Esophagus squamous epithelium (tissue), 5 donors: ENCODE measurements at regions not wholly inside any gene's neighbourhood (a gene's known extent, or its start where the extent isn't known, plus 50 kb on each side); places are given as distances from the start of the nearest gene placed in this dataset.

Experiments used
- DNase-seq: peaks from one replicate; lab custom pipeline; 2025; lab: John Stamatoyannopoulos, UW
- H3K27ac ChIP-seq, 4 donors: fragments of 200-600 bp; sonication (generic); one replicate each; pipeline ENCODE4 v1.5.1; 2016 to 2019; ENCODE audit warnings: mild to moderate bottlenecking in 1 of 4
- H3K27me3 ChIP-seq, 4 donors: fragments of 200-600 bp; sonication (generic); 1 replicate in 3 of 4; 2 replicates in 1 of 4; pipeline versions ENCODE4 v1.5.1 to v1.6.0; 2017 to 2021; ENCODE audit warnings: antibody characterized with exemption in 1 of 4
- H3K36me3 ChIP-seq, 3 donors: fragments of 200-600 bp; sonication (generic); one replicate each; pipeline ENCODE4 v1.5.1; 2016 to 2019
- H3K4me1 ChIP-seq, 3 donors: fragments of 200-600 bp; sonication (generic); one replicate each; pipeline ENCODE4 v1.5.1; 2017 to 2019
- H3K4me3 ChIP-seq, 4 donors: fragments of 200-600 bp; sonication (generic); 1 replicate in 3 of 4; 2 replicates in 1 of 4; pipeline ENCODE4 v1.5.1; 2016 to 2019; ENCODE audit warnings: mild to moderate bottlenecking in 2 of 4, moderate library complexity in 1 of 4
- H3K9me3 ChIP-seq, 3 donors: fragments of 200-600 bp; sonication (generic); one replicate each; pipeline ENCODE4 v1.5.1; 2016 to 2019
- CTCF ChIP-seq, 6 experiments: fragments of 450-650 bp in 4 of 6; fragments of 200-600 bp in 2 of 6; sonication (generic) in 2 of 6; IDR thresholded peaks; one replicate each; pipeline ENCODE4 v1.5.1; 2016 to 2019; ENCODE audit warnings: antibody characterized with exemption in 6 of 6, mild to moderate bottlenecking in 4 of 6, moderate library complexity in 4 of 6
- POLR2A ChIP-seq, 4 donors: fragments of 450-650 bp; IDR thresholded peaks; one replicate each; pipeline ENCODE4 v1.6.1; 2017; ENCODE audit warnings: antibody characterized with exemption in 4 of 4, mild to moderate bottlenecking in 4 of 4, moderate library complexity in 3 of 4
- WGBS, 2 donors: methylation state at CpG; one replicate each; pipeline ENCODE4 v1.1.5; 2018; 5-methylcytosine and 5-hydroxymethylcytosine counted together
- intact Hi-C: fragments of 100-400 bp; cut with DNase I; formaldehyde crosslinking; loops from one replicate; pipeline ENCODE4 v1.15.0; 2022
- donor health status: DM: yes; HTN: yes; CAD: no.

DNA sequence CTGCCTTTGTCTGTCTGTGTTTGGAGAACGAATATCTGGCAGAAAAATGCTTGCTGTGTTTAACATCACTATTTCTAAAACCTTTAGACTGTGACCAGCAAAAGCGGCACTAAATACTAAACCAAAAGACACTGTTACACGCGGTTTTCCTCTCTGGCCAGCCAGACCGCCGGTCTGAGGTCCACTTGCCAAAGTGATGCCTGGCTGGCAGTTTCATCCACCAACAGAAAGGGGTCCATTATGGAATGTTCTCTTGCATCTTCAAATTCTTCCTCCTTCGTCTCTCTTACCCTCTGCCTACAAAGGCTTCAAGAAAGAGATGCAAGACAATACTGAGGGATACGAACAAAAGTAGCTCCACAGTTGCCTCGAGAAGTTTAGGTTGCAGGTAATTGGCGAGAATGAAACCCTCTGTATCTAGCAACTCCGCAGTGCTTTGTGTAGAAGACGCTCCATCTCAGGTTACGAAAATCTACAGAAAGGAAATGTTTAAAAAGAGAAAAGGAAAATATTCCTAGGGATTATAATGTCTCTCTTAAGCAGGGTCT, 176.6 kb downstream of the TRIM27 start:
- H3K4me1 ChIP-seq = no peaks in the 10 kb centered on the region
- intact Hi-C loops = no loop called here
- no peak for DNase-seq
- H3K36me3 ChIP-seq = no peaks in the 10 kb centered on the region
- no peak for TF ChIP-seq POLR2A (IDR thresholded peaks at IDR 0.05)
- no peak for TF ChIP-seq CTCF (IDR thresholded peaks at IDR 0.05)
- H3K27ac ChIP-seq = no peak overlapping the region
- peaks cover 0 to 13% (median 3%) of the 10 kb centered on the region in 3 donors for H3K9me3 ChIP-seq
- H3K27me3 ChIP-seq = peaks cover 0 to 97% (median 0%) of the 10 kb centered on the region in 4 donors
- WGBS, 2 donors = 22 to 44% methylated on average over 12 to 13 of the region's 13 CpGs
- no peak overlapping the region for H3K4me3 ChIP-seq

GRCh38 chr6:28747631-28748157, 176.1 kb downstream of the TRIM27 start:
- intact Hi-C loops = no loop called here
- H3K27ac ChIP-seq = no peak overlapping the region
- no peaks in the 10 kb centered on the region for H3K36me3 ChIP-seq
- H3K27me3 ChIP-seq = peaks cover 0 to 97% (median 0%) of the 10 kb centered on the region in 4 donors
- DNase-seq = no peak
- TF ChIP-seq POLR2A (IDR thresholded peaks at IDR 0.05) (no peak), CTCF (IDR thresholded peaks at IDR 0.05) (no peak)
- H3K9me3 ChIP-seq = peaks cover 0 to 13% (median 3%) of the 10 kb centered on the region in 3 donors
- no peak overlapping the region for H3K4me3 ChIP-seq
- WGBS, 2 donors = 10% methylated on average over 16 to 18 of the region's 19 CpGs
- H3K4me1 ChIP-seq = no peaks in the 10 kb centered on the region

- Histone ChIP-seq H3K4me3 (no peak overlapping the region), H3K36me3 (no peaks in the 10 kb centered on the region), H3K4me1 (no peaks in the 10 kb centered on the region), H3K27me3 (peaks cover 0 to 97% (median 0%) of the 10 kb centered on the region in 4 donors), H3K9me3 (peaks cover 0 to 13% (median 3%) of the 10 kb centered on the region in 3 donors), H3K27ac (no peak overlapping the region)
- intact Hi-C loops = no loop called here
- no peak for TF ChIP-seq CTCF (IDR thresholded peaks at IDR 0.05)
- no peak for TF ChIP-seq POLR2A (IDR thresholded peaks at IDR 0.05)
- WGBS, 2 donors = 19 to 20% methylated on average over 2 of the region's 2 CpGs
- DNase-seq = no peak
Measured at GRCh38 chr6:28748192-28748591, 175.6 kb downstream of the TRIM27 start.

- intact Hi-C loops = no loop called here
- H3K27me3 ChIP-seq = peaks cover 0 to 97% (median 0%) of the 10 kb centered on the region in 4 donors
- 61 to 80% methylated on average over 1 of the region's 1 CpG for WGBS, 2 donors
- no peak overlapping the region for H3K4me3 ChIP-seq
- DNase-seq = no peak
- no peaks in the 10 kb centered on the region for H3K4me1 ChIP-seq
- no peaks in the 10 kb centered on the region for H3K36me3 ChIP-seq
- peaks cover 0 to 13% (median 3%) of the 10 kb centered on the region in 3 donors for H3K9me3 ChIP-seq
- H3K27ac ChIP-seq = no peak overlapping the region
- TF ChIP-seq CTCF (IDR thresholded peaks at IDR 0.05) = no peak
- no peak for TF ChIP-seq POLR2A (IDR thresholded peaks at IDR 0.05)
Measured at GRCh38 chr6:28750926-28751458, 172.8 kb downstream of the TRIM27 start.

GRCh38 chr6:28751514-28751913, 172.3 kb downstream of the TRIM27 start:
- Histone ChIP-seq H3K27me3 (peaks cover 0 to 97% (median 0%) of the 10 kb centered on the region in 4 donors), H3K4me1 (no peaks in the 10 kb centered on the region), H3K27ac (no peak overlapping the region), H3K4me3 (no peak overlapping the region), H3K36me3 (no peaks in the 10 kb centered on the region), H3K9me3 (peaks cover 0 to 13% (median 3%) of the 10 kb centered on the region in 3 donors)
- 46 to 50% methylated on average over 12 of the region's 12 CpGs for WGBS, 2 donors
- no peak for DNase-seq
- intact Hi-C loops = no loop called here
- no peak for TF ChIP-seq POLR2A (IDR thresholded peaks at IDR 0.05)
- no peak for TF ChIP-seq CTCF (IDR thresholded peaks at IDR 0.05)
